ENCODE measurements at regions not wholly inside any gene's neighbourhood (a gene's known extent, or its start where the extent isn't known, plus 50 kb on each side); places are given as distances from the start of the nearest gene placed in this dataset.

DNA sequence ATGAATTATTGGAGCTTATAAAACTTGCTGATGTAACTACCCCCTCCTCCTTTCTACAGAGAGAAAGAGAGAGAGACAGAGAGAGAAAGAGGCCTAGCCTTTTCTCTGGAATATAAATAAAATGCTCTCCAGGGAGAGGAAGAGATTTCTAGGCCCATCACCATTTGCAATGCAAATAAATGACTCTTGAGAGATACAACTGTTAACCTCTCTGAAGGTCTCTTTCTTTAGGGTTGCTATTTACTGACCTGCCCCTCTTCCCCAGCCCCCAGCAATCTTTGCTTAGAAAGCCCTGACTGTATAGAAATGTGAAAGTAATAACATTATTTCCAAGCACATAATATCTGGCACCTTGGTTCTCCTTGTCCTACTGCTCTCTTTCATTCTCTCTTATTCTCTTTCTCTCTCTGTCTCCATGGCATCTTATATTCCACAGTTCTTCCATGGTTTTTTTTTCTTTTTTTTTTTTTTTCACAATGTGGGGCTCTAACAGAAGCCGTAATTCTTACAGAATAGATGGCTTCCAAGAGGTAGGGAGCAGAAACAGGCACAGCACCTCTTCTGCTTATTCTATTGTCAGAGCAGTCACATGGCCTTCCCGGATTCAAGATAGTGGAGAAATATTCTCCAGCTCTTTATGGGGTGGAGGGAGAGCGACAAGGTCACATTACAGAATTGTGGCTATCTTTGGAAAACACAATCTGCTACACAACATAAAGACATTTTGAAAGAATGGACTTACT, 1087.9 kb upstream of the NUDT12 start:
- TF ChIP-seq, protein P1, sequence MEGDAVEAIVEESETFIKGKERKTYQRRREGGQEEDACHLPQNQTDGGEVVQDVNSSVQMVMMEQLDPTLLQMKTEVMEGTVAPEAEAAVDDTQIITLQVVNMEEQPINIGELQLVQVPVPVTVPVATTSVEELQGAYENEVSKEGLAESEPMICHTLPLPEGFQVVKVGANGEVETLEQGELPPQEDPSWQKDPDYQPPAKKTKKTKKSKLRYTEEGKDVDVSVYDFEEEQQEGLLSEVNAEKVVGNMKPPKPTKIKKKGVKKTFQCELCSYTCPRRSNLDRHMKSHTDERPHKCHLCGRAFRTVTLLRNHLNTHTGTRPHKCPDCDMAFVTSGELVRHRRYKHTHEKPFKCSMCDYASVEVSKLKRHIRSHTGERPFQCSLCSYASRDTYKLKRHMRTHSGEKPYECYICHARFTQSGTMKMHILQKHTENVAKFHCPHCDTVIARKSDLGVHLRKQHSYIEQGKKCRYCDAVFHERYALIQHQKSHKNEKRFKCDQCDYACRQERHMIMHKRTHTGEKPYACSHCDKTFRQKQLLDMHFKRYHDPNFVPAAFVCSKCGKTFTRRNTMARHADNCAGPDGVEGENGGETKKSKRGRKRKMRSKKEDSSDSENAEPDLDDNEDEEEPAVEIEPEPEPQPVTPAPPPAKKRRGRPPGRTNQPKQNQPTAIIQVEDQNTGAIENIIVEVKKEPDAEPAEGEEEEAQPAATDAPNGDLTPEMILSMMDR (IDR thresholded peaks at IDR 0.05) = no peak
- no peak for TF ChIP-seq POLR2A (IDR thresholded peaks at IDR 0.05)

All from sigmoid colon (tissue), 3 donors.